NCI-H187 (cell line): ENCODE measurements at regions not wholly inside any gene's neighbourhood (a gene's known extent, or its start where the extent isn't known, plus 50 kb on each side); places are given as distances from the start of the nearest gene placed in this dataset.

Source experiments
- DNase-seq, 2 experiments: peaks; one replicate each; lab custom pipeline; 2025; lab: John Stamatoyannopoulos, UW

GRCh38 chr4:83858131-83858530 is 322.2 kb downstream of the GPAT3 start:
- no peak for DNase-seq

DNA sequence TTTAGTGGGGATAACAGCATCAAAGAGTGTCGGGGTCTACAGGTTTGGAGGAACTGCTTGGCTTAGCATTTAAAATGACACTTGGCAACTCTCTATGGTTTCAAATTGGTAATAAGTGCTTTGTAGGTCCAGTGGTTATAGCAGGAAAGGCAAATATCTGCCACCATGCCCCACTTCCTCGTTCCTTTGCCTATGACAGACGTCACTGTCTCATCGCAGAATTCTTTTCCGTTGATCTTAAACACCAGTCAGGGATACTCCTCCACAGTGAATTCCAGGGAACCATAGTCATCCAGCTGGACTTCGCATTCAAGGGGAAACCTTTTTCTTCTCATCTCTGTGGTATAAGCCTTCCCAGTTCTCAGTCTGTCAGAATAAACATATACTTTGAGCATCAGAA is 319.1 kb downstream of the GPAT3 start:
- DNase-seq, result no peak

- DNase-seq, result no peak
Measured at GRCh38 chr4:83852085-83852451, 316.2 kb downstream of the GPAT3 start.

DNA sequence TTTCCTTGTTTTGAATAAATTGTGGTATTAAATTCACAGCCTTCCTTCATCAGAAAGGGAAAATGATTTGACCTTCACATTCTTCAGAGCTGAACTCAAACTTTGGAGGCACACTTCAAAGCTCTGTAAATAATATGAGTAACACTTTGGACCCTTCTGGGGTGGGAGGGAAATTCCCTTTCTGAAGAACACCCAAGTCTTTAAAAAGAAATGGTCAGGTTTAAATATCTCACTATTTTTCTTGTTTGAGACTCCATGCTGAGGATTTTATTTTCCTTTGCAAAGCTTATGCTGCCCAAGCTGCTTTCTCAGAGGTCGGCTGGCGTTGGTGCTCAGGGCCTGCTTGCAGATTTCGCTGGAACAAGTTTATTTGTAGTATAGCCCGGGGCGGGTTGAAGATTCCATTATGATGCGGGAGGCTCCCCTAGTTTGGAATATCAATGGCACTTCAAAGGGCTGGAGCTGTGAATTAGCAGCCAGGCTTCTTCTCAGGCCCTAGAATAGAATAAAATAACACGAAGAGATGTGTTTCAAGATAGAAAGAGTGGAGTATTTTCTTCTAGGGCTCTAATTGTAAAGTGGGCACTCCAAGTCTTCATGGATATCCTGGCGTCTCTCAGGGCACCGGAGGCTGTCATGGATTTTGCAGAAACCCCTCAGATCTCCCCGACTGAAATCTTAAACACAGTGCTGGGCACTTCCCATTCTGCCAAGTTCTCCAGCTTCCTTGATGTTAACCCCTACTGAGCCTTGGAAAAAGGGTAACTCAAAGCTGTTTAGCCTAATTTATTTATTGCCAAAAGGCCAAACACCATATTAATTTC is 315.6 kb downstream of the GPAT3 start:
- DNase-seq, result no peak

GRCh38 chr4:83850435-83850834 is 314.5 kb downstream of the GPAT3 start:
- no peak for DNase-seq

DNA sequence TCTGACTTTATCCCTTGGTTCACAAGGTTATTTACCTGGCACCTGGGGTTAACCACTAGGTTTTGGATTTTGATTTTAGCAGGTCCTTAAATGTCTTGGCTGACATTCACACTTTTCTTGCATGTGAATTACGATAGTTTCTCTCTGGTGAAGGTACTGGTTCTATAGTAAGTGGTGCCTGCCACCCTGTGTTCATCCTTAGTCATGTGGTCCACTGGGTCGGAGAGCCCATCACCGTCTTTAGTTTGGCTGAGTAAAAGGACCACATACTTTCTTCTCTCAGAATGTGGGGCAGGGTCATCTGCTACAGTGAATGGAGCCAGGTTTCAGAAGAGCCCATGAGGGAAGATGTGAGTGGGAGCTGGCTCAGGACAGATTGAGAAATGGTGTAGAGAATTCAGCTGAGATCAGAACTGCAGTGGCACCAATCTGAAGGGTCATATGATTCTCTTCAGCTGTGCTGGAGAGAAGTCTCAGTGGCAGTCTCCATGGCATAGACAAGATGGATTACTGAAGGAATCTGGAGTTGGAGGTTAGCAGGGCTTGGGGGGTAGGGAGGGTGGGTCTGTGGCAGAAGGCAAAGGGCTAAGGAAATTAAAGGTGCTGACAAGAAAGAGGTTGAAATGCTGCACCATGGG is 310.4 kb downstream of the GPAT3 start:
- no peak for DNase-seq

GRCh38 chr4:83839615-83840014 is 303.7 kb downstream of the GPAT3 start:
- no peak for DNase-seq

DNA sequence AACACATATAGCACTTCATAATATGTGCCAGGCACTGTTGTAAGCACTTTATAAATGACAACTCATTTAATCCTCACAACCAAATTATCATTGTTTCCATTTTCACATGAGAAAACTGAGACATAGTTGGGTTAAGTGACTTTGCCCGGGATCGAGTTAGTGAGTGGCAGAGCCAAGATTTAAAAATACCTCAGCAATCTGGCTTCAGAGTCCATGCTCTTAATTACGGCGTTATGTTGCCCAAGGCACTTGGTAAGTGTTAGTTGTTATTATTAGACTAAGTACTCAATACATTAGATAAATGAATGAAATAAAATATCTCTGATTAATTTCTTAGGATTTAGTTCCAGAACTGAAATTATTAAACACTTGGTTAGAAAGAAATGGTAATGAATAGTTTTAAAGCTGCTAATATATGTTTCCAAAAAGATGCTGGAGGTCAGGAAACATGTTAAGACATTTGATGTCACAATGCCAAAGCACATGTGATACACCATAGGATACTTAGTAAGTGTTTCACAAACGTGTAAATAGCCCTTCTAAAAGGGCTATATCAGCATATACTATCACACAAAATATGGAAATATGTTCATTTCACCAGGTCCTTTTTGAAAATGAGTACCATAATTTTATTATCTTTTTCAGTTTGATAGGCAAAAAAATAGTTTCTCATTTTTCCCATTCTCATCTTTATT is 301.9 kb downstream of the GPAT3 start:
- DNase-seq, result no peak

- no peak for DNase-seq
Measured at GRCh38 chr4:83833920-83834319, 298.0 kb downstream of the GPAT3 start.

DNA sequence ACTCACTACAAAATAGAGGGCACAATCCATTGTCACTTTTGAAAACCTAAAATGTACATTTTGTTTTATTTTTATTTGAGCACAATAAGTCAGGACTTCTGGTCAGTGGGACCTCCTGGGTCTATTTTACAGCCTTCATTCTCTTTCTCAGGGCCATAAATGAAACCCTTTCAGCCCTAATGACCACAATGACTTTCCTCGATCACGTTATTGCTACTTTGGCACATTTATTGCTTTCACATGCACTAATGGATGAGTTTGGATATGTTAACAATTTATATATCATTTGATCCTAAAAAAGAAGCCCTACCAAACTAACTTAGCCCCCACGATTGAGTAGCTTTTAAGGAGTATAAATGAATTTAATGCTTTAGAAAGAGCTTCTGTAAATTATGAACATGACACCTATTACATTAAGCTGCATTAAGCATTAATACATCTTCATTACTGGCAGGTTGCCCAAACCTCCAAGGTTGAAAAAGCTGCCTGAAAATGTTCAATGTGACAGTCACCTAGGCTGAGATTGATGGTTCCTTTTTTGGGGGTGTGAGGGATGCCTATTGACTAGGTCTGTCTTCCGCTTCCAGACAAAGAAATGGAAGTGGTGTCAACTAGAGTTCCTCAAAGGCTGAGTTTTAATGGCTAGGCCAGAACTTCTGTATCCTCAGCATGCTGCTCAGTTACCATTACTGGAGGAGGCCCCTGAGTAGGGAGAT is 296.4 kb downstream of the GPAT3 start:
- no peak for DNase-seq

- no peak for DNase-seq
Measured at GRCh38 chr4:83831588-83831987, 295.7 kb downstream of the GPAT3 start.

GRCh38 chr4:83830138-83830888 is 294.4 kb downstream of the GPAT3 start:
- no peak for DNase-seq

GRCh38 chr4:83828601-83829000 is 292.7 kb downstream of the GPAT3 start:
- no peak for DNase-seq

GRCh38 chr4:83821493-83821892 is 285.6 kb downstream of the GPAT3 start:
- DNase-seq, result no peak

DNA sequence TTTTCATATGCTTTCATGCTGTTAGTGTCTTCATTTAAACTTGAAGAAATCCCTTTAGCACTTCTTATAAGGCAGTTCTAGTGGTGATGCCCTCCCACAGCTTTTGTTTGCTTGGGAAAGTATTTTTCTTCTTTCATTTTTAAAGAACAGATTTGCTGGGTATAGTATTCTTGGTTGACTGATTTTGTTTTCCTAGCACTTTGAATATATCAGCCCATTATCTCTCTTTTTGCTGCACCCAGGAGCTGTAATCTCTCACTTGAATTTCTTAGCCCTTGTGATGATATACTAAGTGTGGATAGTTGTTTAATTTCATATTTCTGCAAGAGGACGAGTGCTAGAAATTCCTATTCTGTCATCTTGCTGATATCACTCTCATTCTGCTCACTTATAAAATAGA is 283.7 kb downstream of the GPAT3 start:
- DNase-seq, result no peak

DNA sequence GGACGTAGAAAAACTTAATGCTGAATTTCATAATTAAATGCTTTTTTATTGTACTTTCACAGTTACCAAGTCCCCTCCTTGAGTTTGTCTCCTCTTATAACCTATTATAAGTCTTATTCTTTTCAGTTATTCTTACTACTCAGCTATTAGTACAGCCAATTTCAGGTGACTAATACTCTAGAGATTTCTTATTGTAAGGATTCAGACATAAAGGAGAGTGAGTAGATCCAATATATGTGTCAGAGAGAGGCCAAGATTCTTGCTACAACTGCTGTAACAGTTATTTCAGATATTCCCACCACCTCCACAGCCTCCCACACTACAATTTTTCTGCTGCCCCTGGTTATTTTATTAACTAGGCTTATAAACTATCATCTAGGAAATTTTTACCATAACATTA is 274.5 kb downstream of the GPAT3 start:
- no peak for DNase-seq

- DNase-seq, result no peak
Measured at GRCh38 chr4:83809581-83809980, 273.7 kb downstream of the GPAT3 start.

DNA sequence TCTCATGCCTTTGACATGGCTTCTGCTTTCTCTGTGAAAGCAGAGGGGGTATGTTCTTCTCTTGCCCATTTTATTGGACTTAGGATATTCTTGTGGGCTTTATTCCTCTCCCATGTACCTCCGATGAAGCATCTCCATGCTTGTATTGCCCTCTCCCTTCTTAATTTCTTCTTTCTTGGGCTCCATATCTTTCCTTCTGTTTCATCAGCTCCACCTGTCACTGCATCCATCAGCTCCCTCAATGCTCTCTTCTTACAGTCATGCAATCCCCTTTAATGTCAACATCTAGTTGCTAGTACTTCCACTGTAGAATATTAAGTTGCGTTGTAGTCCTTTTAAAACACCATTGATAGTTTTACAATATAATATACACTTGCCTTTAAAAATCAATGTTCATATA is 257.6 kb downstream of the GPAT3 start:
- DNase-seq, result no peak

DNA sequence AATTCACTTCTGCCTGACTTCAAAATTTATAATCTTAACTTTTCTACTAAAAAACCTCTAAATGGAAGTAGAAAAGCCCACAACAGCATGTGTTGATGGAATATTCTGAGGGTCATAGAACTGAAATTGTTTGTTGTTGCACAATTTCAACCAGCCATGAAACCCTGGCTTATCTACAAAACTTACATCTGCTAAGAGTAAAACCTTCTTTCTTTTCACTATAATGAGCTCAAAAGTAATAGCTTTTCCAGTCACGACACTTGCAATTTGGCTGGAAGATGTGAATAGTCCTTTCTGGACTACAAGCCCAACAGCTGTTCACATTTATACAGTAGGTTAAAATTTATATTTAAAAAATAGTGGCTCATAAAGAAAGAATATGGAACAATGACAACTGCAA is 250.0 kb downstream of the GPAT3 start:
- DNase-seq, result no peak

DNA sequence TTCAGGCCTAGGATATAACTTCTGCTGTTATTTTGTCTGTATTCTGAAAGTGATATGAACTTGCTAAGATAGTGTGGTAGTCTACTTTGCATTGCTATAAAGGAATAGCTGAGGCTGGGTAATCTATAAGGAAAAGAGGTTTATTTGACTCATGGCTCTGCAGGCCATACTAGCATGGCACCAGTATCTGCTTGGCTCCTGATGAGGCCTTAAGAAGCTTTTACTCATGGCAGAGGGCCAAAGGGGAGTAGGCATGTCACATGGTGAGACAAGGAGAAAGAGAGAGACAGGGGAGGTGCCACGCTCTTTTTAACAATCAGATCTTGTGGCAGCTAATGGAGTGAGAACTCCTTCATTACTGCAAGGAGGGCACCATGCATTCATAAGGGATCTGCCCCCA is 247.3 kb downstream of the GPAT3 start:
- DNase-seq, result no peak

DNA sequence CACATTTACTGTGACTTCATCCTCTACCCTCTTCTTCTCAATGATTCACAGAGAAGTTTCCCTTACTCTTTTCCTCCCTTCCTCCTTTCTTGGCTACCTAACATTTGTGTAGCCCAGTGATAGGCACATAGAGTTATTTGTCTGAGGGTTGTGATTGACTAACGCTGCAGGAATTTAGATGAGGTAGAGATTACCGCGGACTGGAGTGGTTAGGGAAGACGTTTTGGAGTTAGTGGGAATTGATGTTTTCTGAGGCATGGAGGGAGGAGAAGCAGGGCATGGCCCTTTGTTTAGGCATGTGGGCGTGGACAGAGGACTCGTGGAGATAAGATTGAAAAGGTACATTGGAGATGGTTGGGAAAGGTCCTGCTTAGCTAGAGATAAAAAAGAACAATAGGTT is 246.7 kb downstream of the GPAT3 start:
- no peak for DNase-seq

- no peak for DNase-seq
Measured at GRCh38 chr4:83781434-83781833, 245.5 kb downstream of the GPAT3 start.
